Pancreas (tissue), 10 donors: ENCODE measurements at regions not wholly inside any gene's neighbourhood (a gene's known extent, or its start where the extent isn't known, plus 50 kb on each side); places are given as distances from the start of the nearest gene placed in this dataset.

Experiments
- ATAC-seq, 4 donors: fragments of 200-7000 bp; cut with Tn5 transposase; one replicate each; pipeline versions ENCODE4 v1.8.0 to v1.9.1; 2020; ENCODE audit warnings: mild to moderate bottlenecking in 4 of 4, moderate library complexity in 4 of 4
- DNase-seq, 6 donors: peaks; one replicate each; pipeline ENCODE4 v3.0.0-alpha.2; 2020
- FAIRE-seq: peaks from 2 replicates; lab custom pipeline; 2012; peaks lifted over from hg19 to GRCh38; lab: Jason Lieb, UNC
- H3K27ac ChIP-seq, 4 donors: fragments of 200-600 bp; sonication (generic); 1 replicate in 3 of 4; 2 replicates in 1 of 4; pipeline versions ENCODE4 v1.5.0 to v1.8.0; 2020
- H3K27me3 ChIP-seq, 4 donors: fragments of 200-600 bp; one replicate each; pipeline ENCODE4 v1.8.0; 2021
- H3K36me3 ChIP-seq, 3 donors: fragments of 200-600 bp; sonication (generic) in 1 of 3; one replicate each; pipeline versions ENCODE4 v1.5.0 to v1.8.0; 2020 to 2021
- H3K4me1 ChIP-seq, 3 donors: fragments of 200-600 bp; one replicate each; pipeline ENCODE4 v1.8.0; 2021
- H3K4me3 ChIP-seq, 4 donors: fragments of 200-600 bp; sonication (generic) in 2 of 4; one replicate each; pipeline versions ENCODE4 v1.5.0 to v1.8.0; 2020 to 2021
- H3K9me3 ChIP-seq, 4 donors: fragments of 200-600 bp; one replicate each; pipeline ENCODE4 v1.8.0; 2021
- CTCF ChIP-seq, 4 donors: fragments of 200-600 bp; sonication (generic) in 3 of 4; IDR thresholded peaks; one replicate each; pipeline versions ENCODE4 v1.5.0 to v1.8.0; 2021; ENCODE audit warnings: antibody characterized with exemption in 4 of 4
- WGBS, 2 donors: extraction: QIAGEN DNeasy Blood & Tissue Kit; methylation state at CpG; one replicate each; pipeline ENCODE4 v1.1.7; 2013; 5-methylcytosine and 5-hydroxymethylcytosine counted together
- intact Hi-C, 3 donors: fragments of 100-400 bp; cut with DNase I; formaldehyde crosslinking; loops; one replicate each; pipeline versions ENCODE4 v1.11.1 to v1.14.2; 2022
- donor health status: healthy with polysubstance abuse.
- donor health status: DM: no; HTN: no; CAD: no; lungs with moderate emphysema.
- donor health status: DM: no; HTN: no; CAD: no.
- donor health status: control.
- donor health status: control.
- donor health status: Bipolar disorder and iron deficiency.
- donor health status: DM: yes; HTN: yes; CAD: no.
- donor health status: DM: no; HTN: no; CAD: no.
- donor health status: DM: no; HTN: no; CAD: no.
- donor health status: DM: yes; HTN: yes; CAD: no.

- no peak overlapping the region for H3K4me3 ChIP-seq
- H3K4me1 ChIP-seq: no peaks in the 10 kb centered on the region
- FAIRE-seq (no peak), DNase-seq (no peak), ATAC-seq (no peak)
- H3K27ac ChIP-seq: no peak overlapping the region
- TF ChIP-seq CTCF (IDR thresholded peaks at IDR 0.05): no peak
- intact Hi-C loops: no loop called here
- H3K27me3 ChIP-seq: no peaks in the 10 kb centered on the region
- no peaks in the 10 kb centered on the region for H3K9me3 ChIP-seq
- no peaks in the 10 kb centered on the region for H3K36me3 ChIP-seq
Observed at GRCh38 chr11:37671321-37671720, 1073.3 kb upstream of the RAG2 start.

GRCh38 chr11:37666960-37667359 lies 1068.9 kb upstream of the RAG2 start:
- no peak for TF ChIP-seq CTCF (IDR thresholded peaks at IDR 0.05)
- Histone ChIP-seq H3K4me3 (no peak overlapping the region), H3K27ac (no peak overlapping the region), H3K9me3 (no peaks in the 10 kb centered on the region), H3K27me3 (no peaks in the 10 kb centered on the region), H3K36me3 (no peaks in the 10 kb centered on the region), H3K4me1 (no peaks in the 10 kb centered on the region)
- intact Hi-C loops: no loop called here
- FAIRE-seq: no peak
- DNase-seq: no peak
- no peak for ATAC-seq
- WGBS, 2 donors: 34 to 43% methylated on average over 2 of the region's 2 CpGs

GRCh38 chr11:37657645-37658044 lies 1059.6 kb upstream of the RAG2 start:
- Histone ChIP-seq H3K4me3 (no peak overlapping the region), H3K9me3 (no peaks in the 10 kb centered on the region), H3K36me3 (no peaks in the 10 kb centered on the region), H3K27me3 (peaks cover 0 to 5% (median 0%) of the 10 kb centered on the region in 4 donors), H3K27ac (no peak overlapping the region), H3K4me1 (no peaks in the 10 kb centered on the region)
- no peak for FAIRE-seq
- ATAC-seq: no peak
- no peak for DNase-seq
- 61 to 77% methylated on average over 1 of the region's 1 CpG for WGBS, 2 donors
- intact Hi-C loops: no loop called here
- TF ChIP-seq CTCF (IDR thresholded peaks at IDR 0.05): no peak

GRCh38 chr11:37647767-37648166 lies 1049.7 kb upstream of the RAG2 start:
- no peak for TF ChIP-seq CTCF (IDR thresholded peaks at IDR 0.05)
- no peaks in the 10 kb centered on the region for H3K36me3 ChIP-seq
- intact Hi-C loops: no loop called here
- H3K9me3 ChIP-seq: no peaks in the 10 kb centered on the region
- FAIRE-seq: no peak
- DNase-seq: no peak
- WGBS, 2 donors: 66 to 74% methylated on average over 1 of the region's 1 CpG
- H3K4me3 ChIP-seq: no peak overlapping the region
- H3K27ac ChIP-seq: no peak overlapping the region
- H3K4me1 ChIP-seq: no peaks in the 10 kb centered on the region
- no peaks in the 10 kb centered on the region for H3K27me3 ChIP-seq
- ATAC-seq: no peak

- H3K27ac ChIP-seq: no peak overlapping the region
- ATAC-seq (no peak), DNase-seq (no peak), FAIRE-seq (no peak)
- H3K27me3 ChIP-seq: no peaks in the 10 kb centered on the region
- no peaks in the 10 kb centered on the region for H3K9me3 ChIP-seq
- no peaks in the 10 kb centered on the region for H3K4me1 ChIP-seq
- intact Hi-C loops: no loop called here
- WGBS, 2 donors: 45 to 71% methylated on average over 2 of the region's 2 CpGs
- H3K36me3 ChIP-seq: no peaks in the 10 kb centered on the region
- TF ChIP-seq CTCF (IDR thresholded peaks at IDR 0.05): no peak
- H3K4me3 ChIP-seq: no peak overlapping the region
Observed at GRCh38 chr11:37643968-37644367, 1045.9 kb upstream of the RAG2 start.
